ENCODE measurements at regions not wholly inside any gene's neighbourhood (a gene's known extent, or its start where the extent isn't known, plus 50 kb on each side); places are given as distances from the start of the nearest gene placed in this dataset.

DNA sequence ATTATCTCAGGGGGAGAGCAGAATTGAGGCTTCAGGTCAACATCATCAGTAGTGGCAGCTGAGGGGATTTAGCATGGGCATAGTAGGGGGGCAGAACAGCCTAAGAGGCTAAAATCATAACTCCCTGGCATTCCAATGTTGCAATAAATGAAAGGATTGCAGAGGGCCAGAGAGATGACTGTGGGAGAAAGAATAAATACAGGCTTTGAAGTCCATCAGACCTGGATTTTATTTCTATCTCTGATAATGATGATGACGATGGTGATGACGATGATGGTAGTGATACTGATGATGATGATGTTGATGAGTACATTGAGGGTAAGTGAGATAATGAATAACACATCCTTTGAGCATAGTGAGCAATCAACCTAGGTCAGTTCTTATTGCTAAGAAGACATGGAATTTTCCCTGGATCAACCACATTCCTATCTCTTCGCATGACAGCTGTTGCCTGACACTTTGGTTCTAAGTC, 107.4 kb upstream of the CDH11 start:
- Histone ChIP-seq H3K27me3 (replicated peaks in 1 of 4; ENCODE audit: control extremely low read depth in 1 of 4, control insufficient read depth in 3 of 4, insufficient read depth in 4 of 4, low read length in 3 of 4) (no peaks in the 10 kb centered on the region), H4K20me1 (ENCODE audit: control insufficient read depth, insufficient read depth, low read length, poor library complexity, severe bottlenecking) (no peaks in the 10 kb centered on the region), H3K9me3 (ENCODE audit: control extremely low read depth in 1 of 3, control insufficient read depth in 2 of 3, insufficient read depth in 1 of 3, low read length in 2 of 3) (no peaks in the 10 kb centered on the region), H3K27ac (ENCODE audit: low read length in 2 of 2) (no peak overlapping the region), H2AFZ (ENCODE audit: insufficient read depth, low read depth, low read length, poor library complexity, severe bottlenecking) (no peak overlapping the region), H3K4me2 (replicated peaks; ENCODE audit: low read depth, low read length, poor library complexity, severe bottlenecking) (no peak overlapping the region), H3K4me3 (ENCODE audit: control extremely low read depth in 1 of 5, extremely low read depth in 1 of 5, insufficient read depth in 1 of 5, low read depth in 2 of 5, low read length in 4 of 5) (no peak overlapping the region), H3K4me1 (ENCODE audit: control insufficient read depth in 2 of 2, insufficient read depth in 2 of 2, low read length in 2 of 2) (no peaks in the 10 kb centered on the region), H3K79me2 (ENCODE audit: control insufficient read depth, insufficient read depth, low read length) (no peaks in the 10 kb centered on the region), H3K9ac (ENCODE audit: low read length) (no peak overlapping the region), H3K36me3 (replicated peaks in 1 of 2; ENCODE audit: control extremely low read depth in 1 of 2, control insufficient read depth in 1 of 2, extremely low read depth in 1 of 2, insufficient read depth in 2 of 2, low read length in 1 of 2) (no peaks in the 10 kb centered on the region)
- peaks cover 4% of the 10 kb centered on the region for H3K9me3 Mint-ChIP-seq (ENCODE audit: insufficient read depth)
- H3K4me1 Mint-ChIP-seq, result no peaks in the 10 kb centered on the region
- no peak overlapping the region for H3K27ac Mint-ChIP-seq
- DNase-seq, result no peak
- 100% methylated on average over 2 of the region's 3 CpGs for WGBS (ENCODE audit: insufficient coverage)
- no peak for ATAC-seq (ENCODE audit: low read depth)
- H3K4me3 Mint-ChIP-seq, result no peak overlapping the region
- intact Hi-C loops (cut with micrococcal nuclease), result no loop called here
- TF ChIP-seq EZH2 (IDR thresholded peaks at IDR 0.05; ENCODE audit: borderline replicate concordance, insufficient read depth, low read depth, low read length, poor library complexity, severe bottlenecking), result no peak
- TF ChIP-seq, protein P1, sequence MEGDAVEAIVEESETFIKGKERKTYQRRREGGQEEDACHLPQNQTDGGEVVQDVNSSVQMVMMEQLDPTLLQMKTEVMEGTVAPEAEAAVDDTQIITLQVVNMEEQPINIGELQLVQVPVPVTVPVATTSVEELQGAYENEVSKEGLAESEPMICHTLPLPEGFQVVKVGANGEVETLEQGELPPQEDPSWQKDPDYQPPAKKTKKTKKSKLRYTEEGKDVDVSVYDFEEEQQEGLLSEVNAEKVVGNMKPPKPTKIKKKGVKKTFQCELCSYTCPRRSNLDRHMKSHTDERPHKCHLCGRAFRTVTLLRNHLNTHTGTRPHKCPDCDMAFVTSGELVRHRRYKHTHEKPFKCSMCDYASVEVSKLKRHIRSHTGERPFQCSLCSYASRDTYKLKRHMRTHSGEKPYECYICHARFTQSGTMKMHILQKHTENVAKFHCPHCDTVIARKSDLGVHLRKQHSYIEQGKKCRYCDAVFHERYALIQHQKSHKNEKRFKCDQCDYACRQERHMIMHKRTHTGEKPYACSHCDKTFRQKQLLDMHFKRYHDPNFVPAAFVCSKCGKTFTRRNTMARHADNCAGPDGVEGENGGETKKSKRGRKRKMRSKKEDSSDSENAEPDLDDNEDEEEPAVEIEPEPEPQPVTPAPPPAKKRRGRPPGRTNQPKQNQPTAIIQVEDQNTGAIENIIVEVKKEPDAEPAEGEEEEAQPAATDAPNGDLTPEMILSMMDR (IDR thresholded peaks at IDR 0.05), result no peak
- ChIA-PET CTCF (no interaction called here), POLR2A (no interaction called here)
- H3K27me3 Mint-ChIP-seq, result no peaks in the 10 kb centered on the region

DNA sequence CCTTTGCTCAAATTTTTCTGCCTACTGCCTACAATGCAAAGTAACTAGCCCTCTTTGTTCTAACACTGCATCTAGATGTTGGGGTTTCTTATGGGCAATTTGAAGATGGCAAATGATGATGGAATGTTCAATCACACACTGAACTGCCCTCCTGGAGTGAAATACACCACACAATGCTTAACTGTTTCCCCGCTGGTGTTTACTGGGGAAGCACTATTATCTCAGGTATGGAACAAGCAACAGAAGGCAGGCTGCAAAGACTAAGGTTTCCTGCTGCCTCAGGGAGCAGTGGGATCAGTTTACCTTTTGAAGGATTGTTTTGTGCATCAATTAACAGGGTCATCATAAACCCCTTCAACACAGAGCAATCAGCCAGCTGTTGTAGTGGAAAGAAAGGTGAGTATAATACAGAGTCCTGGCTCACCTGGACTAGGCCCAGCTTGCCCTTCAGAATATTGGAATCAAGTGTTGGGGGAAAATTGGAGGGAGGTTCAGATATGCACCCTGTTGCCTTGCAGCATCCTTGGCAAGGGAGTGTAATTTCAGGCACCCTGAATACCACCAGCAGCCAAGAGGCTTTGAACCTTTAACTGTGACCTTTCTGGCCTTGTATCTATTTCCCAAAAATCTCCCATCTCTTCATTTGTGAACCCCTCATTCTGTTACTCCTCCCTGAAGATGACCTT, 105.4 kb upstream of the CDH11 start:
- ATAC-seq (ENCODE audit: low read depth), result no peak
- no peak overlapping the region for H3K9ac ChIP-seq (ENCODE audit: low read length)
- no peak overlapping the region for H3K4me3 ChIP-seq (ENCODE audit: control extremely low read depth in 1 of 5, extremely low read depth in 1 of 5, insufficient read depth in 1 of 5, low read depth in 2 of 5, low read length in 4 of 5)
- ChIA-PET CTCF (no interaction called here), POLR2A (no interaction called here)
- WGBS (ENCODE audit: insufficient coverage), result 80% methylated on average over 1 of the region's 1 CpG
- Mint-ChIP-seq H3K4me3 (no peak overlapping the region), H3K27me3 (no peaks in the 10 kb centered on the region), H3K27ac (no peak overlapping the region), H3K9me3 (ENCODE audit: insufficient read depth) (peaks cover 4% of the 10 kb centered on the region), H3K4me1 (no peaks in the 10 kb centered on the region)
- H4K20me1 ChIP-seq (ENCODE audit: control insufficient read depth, insufficient read depth, low read length, poor library complexity, severe bottlenecking), result no peaks in the 10 kb centered on the region
- no peaks in the 10 kb centered on the region for H3K9me3 ChIP-seq (ENCODE audit: control extremely low read depth in 1 of 3, control insufficient read depth in 2 of 3, insufficient read depth in 1 of 3, low read length in 2 of 3)
- TF ChIP-seq EZH2 (IDR thresholded peaks at IDR 0.05; ENCODE audit: borderline replicate concordance, insufficient read depth, low read depth, low read length, poor library complexity, severe bottlenecking), result no peak
- TF ChIP-seq, protein P1 (IDR thresholded peaks at IDR 0.05), result no peak
- intact Hi-C loops (cut with micrococcal nuclease), result no loop called here
- no peaks in the 10 kb centered on the region for H3K79me2 ChIP-seq (ENCODE audit: control insufficient read depth, insufficient read depth, low read length)
- H3K36me3 ChIP-seq (replicated peaks in 1 of 2; ENCODE audit: control extremely low read depth in 1 of 2, control insufficient read depth in 1 of 2, extremely low read depth in 1 of 2, insufficient read depth in 2 of 2, low read length in 1 of 2), result no peaks in the 10 kb centered on the region
- no peak overlapping the region for H3K27ac ChIP-seq (ENCODE audit: low read length in 2 of 2)
- no peaks in the 10 kb centered on the region for H3K4me1 ChIP-seq (ENCODE audit: control insufficient read depth in 2 of 2, insufficient read depth in 2 of 2, low read length in 2 of 2)
- no peaks in the 10 kb centered on the region for H3K27me3 ChIP-seq (replicated peaks in 1 of 4; ENCODE audit: control extremely low read depth in 1 of 4, control insufficient read depth in 3 of 4, insufficient read depth in 4 of 4, low read length in 3 of 4)
- DNase-seq, result no peak
- H2AFZ ChIP-seq (ENCODE audit: insufficient read depth, low read depth, low read length, poor library complexity, severe bottlenecking), result no peak overlapping the region
- no peak overlapping the region for H3K4me2 ChIP-seq (replicated peaks; ENCODE audit: low read depth, low read length, poor library complexity, severe bottlenecking)
